Hematopoietic multipotent progenitor cell treated with erythropoietin and hydrocortisone succinate and interleukin-3 and kit ligand, for 17 days (in vitro differentiated cells): ENCODE measurements at regions not wholly inside any gene's neighbourhood (a gene's known extent, or its start where the extent isn't known, plus 50 kb on each side); places are given as distances from the start of the nearest gene placed in this dataset.

ENCODE experiments used
- DNase-seq: peaks from one replicate; pipeline ENCODE4 v3.0.0-alpha.2; 2015; ENCODE audit warnings: low spot score

DNA sequence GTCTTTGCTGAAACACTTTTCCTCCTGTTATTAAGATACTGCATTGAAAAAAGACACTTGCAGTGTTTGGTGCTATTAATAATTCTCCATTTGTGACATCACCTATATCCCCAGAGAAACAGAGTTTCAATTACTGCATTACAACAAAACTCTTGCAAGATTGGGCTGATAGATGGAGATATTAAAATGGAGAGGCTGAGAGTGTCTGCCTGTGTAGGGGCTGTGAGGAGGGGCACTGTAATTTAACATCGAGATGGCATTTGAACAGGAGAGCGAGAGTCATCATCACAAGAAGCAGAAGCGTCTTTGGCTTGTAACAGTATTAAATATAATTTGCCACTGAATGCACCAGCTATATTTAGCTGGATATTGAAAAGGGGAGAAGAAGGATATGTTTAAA, 316.5 kb downstream of the CDH26 start:
- no peak for DNase-seq

DNA sequence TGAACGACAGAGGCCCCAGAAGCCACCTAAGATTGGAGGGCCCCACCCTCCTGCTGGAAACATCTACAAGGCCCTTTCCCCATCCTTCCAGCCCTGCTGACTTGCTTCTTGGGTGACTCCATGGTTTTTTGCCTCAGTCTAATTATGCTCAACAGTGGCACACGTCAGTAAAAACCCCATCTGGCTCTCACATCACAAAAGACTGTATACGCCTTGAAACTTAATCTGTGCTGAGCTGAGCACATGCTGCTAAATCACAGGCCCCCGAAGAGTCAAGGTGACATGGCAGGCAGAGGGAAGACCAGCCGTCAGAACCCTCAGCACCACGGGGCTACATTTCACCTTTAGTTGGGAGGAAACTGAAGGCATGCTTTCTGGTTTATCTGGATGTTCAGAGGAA, 323.1 kb downstream of the CDH26 start:
- no peak for DNase-seq

DNA sequence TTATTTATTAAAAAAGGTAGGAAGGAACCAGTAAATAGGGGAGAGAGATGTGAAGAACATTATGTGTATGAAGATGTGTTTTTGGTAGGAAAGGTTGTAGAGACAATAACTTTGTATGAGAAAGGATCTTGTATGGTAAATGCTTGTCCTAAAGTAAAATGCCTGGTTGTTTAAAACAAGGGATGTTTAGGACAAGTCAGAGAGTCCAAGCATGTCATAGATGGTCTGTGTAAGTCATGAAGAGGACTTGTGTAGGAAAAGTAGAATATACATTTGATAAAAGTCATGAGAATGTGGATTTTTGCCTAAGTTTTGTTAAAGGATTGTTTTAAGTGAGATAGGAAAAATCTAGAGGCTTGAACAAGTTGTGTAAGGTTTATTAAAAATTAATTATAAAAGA, 325.1 kb downstream of the CDH26 start:
- no peak for DNase-seq

DNA sequence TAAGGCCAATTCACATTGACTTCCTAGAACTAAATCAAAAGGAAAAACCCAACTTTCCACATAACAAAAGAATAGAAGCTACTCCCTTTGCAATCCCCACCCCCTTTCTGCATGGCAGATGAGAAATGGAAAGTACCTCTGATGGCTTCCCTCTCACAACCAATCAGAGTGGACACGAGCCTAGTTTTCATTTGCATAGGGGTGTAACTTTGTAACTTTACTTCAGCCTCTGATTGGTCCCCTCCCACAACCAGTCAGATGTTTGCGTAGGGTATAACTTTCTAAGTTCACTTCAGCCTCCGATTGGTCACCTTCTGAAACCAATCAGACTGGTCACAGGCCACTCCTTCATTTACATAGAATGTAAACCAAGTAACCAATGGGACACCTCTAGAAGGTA, 328.5 kb downstream of the CDH26 start:
- DNase-seq = no peak

DNA sequence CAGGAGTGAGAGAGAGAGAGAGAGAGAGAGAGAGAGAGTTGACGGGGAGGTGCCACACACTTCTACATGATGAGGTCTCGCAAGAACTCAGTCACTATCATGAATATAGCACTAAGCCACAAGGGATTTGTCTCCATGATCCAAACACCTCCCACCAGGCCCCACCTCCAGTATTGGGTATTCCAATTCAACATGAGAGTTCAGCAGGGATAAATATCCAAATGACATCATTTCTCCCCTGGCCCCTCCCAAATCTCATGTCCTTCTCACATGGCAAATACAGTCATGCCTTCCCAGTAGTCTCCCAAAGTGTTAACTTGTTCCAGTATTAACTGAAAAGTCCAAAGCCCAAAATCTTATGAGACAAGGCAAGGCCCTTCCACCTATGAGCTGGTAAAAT, 330.7 kb downstream of the CDH26 start:
- DNase-seq = no peak

DNA sequence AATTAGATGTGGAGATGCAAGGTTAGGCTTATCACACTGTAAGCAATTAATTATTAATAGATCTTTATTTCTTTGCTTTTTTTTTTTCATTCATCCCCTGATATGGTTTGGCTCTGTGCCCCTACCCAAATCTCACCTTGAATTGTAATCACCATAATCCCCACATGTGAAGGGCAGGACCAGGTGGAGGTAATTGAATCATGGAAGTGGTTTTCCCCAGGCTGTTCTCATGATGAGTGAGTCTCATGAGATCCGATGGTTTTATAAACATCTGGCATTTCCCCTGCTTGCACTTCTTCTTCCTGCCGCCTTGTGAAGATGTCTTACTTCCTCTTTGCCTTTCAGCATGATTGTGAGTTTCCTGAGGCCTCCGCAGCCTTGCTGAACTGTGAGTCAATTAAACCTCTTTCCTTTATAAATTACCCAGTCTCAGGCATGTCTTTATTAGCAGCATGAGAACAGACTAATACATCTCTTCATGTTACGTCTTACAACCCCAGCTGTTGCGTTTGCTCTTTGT, 333.8 kb downstream of the CDH26 start:
- no peak for DNase-seq

DNA sequence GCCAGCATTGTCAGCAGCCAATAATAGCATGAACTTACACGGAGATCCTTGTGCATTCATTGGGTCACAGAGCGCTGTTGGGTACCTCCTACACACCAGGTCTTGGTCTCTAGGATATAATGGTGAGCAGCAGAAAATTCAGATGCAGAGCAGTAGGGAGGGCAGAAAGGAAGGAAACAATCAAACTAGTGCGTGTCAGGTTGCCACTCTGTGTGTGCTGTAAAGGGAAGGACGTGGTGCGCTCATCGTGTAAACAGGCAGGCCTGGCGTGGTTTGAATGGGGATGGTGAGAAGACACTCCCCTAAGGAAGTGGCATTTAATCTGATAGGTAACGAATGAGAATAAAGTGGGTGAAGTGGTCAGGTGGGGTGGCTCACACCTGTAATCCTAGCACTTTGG, 336.4 kb downstream of the CDH26 start:
- DNase-seq = no peak

DNA sequence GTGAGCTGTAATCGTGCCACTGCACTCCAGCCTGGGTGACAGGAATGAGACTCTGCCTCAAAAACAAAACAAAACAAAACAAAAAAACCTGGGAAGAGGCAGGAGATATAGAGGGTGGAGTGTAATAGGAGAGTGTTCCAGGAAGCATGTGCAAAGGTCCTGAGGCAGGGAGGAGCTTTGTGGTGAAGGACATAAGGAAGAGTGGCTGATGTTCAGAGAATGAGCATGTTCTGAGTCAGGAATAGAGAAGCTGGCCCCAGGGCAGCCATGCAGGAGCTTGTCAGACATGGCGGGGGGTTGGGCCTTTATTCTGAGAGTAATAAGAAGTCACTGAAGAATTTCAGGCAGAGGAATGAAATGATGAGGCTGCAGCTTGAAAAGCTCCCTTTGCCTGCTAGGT, 337.0 kb downstream of the CDH26 start:
- DNase-seq = no peak

DNA sequence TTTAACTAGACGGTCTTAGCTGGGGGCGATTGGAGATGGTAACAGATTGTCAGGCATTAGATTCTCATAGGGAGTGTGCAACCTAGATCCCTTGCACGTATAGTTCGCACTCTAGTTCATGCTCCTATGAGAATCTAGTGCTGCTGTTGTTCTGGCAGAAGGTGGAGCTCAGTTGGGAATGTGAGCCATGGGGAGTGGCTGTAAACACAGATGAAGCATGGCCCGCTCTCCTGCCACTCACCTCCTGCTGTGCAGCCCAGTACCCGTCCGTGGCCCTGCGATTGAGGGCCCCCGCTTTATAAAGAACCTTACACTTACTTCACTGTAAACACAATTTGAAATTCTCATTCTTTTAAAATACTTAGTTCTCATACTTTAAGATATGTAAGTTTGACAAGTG, 339.4 kb downstream of the CDH26 start:
- DNase-seq = no peak

DNA sequence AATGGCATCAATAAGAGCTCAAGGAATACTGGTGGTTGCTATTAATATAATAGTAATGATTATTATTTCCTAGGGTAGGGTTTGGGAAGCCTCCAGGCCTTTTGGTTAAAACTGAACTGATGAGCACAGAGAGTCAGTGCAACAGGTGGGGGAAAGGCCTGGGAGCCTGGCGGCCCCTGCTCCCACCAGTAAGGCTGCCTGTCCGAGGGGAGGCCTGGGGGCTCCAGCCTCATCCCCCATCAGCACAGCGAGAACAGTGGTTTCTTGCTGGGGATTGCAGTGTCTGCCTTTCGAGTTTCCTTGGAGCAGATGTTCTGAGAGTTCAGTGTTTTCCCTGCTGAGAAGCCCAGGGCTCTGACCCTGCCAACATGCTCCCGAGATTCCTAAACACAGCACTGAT, 340.4 kb downstream of the CDH26 start:
- no peak for DNase-seq

DNA sequence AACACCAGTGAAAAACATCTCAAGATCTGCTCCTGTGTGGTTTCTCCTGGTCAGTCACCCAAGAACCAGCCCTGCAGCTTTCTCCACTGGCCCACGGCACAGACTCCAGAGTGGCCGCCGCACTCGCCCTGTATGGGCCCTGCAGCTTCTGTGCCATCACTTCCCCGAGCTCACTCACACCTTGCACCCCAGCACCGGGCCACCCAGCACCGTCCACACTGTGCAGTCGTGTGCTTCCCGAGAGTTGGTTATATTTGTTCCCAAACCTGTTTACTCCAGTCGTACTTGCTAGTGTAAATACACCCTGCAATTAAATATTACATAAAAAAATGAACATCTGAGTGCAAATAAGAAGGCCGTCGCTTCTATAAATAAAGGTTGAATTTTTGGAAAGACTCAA, 341.7 kb downstream of the CDH26 start:
- no peak for DNase-seq

DNA sequence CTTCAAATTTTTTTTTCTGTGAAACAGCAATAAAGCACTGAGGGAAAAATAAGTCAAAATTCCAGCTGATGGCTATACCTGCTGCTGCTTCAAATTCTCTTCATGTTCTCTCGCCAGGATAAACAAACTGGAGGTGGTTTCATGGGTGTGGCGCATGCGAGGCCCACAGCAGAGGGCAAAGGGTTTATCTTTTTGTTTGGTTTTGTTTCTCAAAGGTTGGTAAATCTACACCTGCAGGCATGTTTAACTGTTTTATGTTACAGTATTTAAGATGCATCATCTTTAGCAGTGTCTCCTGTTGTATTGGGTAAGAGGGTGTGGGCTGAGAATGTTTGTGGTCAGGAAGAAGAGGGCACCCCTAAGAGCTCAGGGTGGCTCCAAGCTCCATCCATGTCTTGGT, 342.2 kb downstream of the CDH26 start:
- DNase-seq = no peak

DNA sequence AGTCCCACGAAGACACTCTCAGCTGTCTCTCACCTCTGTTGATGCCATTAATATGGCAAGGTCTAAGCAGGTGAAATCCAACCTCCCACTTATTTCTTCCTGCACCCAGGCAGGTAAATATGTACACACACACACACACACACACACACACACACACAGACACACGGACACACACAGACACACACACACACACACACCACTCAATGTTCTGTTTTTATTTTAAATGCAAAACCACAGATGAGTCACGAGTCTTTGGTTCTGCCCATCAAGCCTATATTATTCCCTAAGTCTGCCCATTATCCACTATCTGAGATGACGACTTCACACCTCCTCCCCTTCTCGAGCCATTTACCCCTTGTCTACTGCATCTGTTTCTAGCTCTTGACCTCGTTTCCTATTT, 344.7 kb downstream of the CDH26 start:
- no peak for DNase-seq

DNA sequence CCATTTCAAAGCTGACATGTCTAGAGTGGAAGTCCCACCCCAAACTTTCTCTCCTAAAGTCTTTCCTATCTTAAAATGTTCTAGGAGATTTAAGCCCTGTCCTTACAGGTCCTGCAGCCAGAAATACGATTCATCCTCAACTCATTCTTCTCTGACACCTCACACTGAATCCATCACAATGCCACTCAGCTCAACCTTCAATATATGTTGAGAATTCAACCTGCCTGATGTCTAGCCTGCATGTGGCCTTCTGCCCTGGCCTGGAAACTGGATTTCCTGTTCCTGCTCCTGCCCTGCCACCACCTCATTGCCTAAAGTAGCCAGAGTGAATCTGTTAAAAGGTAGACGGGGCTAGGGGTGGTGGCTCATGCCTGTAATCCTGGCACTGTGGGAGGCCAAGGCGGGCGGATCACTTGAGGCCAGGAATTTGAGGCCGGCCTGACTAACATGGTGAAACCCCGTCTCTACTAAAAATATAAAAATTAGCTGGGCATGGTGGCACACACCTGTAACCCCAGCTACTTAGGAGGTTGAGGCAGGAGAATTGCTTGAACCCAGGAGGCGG, 345.9 kb downstream of the CDH26 start:
- DNase-seq = no peak

DNA sequence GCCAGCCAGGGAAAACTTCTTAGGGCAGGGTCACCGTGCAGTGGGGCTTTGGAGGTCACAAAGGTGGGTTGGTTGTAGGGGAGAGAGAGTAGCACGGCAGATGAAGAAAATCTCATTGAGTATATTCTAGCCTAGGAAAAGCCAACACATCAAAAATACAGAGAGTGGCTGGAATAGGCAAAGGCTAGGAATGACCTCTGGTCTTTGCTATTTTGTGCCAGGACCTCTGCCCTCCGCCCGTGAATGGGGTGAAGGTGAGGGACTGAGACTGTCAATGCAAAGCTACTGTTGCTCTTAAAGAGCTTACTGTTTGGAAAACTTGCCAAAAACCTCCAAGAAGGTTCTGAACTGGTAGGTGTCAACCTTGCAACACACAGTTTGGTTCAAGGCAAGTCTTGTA, 346.7 kb downstream of the CDH26 start:
- DNase-seq = no peak

DNA sequence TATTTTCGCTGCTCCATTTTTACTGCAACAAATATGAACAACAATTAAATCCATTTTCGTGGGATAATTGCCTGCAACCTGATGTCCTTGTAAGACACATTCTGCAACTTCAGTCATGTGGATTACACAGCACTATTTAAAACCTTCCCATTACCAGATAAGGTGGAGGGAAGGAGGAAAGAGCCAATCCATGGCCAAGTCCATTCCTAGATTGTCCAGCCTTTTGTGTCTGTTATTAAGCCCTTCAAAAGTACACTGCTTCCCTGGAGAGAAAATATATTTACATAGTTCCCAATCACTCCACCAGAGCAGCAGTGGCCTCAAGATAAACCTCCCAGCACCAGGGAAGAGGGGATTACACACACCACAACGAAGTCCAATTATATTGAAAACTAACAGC, 347.9 kb downstream of the CDH26 start:
- no peak for DNase-seq

DNA sequence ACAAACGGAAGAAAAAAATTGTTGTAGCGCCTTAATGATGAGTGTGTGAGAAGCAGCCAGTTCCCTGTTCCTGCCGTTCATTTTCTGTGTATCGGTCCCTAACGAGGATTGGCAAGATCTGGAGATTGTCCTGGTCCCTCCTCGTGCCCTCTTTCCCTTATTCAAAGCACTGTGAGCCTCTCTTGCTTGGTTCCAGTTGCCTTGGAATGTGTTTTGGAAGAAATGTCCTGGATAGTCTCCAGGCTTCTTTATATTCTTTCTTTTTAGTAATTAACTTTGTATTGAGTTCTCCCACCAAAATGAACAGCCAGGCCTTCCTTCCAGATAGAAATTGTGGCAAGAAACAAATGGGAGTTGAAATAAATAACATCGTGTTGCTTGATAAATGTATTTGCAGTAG, 348.3 kb downstream of the CDH26 start:
- DNase-seq = no peak

DNA sequence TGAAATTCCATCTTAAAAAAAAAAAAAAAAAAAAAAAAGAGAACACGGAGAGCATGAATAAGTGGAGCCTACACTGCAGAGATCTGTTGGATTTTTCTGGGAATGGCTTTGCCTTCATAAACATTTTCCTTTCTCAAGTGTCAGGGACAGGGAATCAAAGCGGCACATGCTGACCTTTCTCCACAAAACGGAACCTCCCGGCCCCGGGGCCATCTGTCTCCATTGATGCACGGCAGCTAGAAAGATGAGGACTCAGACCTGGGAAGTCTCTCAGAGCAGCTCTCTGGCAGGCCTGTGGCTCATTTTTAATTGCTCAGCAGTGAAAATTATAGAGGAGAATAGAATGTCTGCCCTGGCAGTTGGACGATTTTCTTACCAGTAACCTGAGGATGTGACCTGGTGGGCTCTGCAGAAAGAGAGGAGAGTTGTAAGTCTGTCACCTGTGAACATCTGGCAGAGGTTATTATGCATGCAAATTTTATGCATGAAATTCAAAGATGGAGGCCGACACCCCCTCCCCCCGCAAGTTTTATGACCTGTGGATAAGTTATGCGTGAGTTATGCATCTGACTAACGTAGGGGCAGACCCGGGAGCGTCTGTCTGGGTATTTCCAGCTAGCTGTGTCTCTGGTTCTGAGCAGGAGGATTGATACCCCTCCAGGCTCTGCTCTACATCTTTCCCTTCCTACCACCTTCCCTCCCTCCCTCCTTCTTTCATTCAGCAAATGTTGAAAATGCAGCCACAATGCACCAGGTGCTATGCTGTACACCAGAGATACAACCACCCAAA, 352.5 kb downstream of the CDH26 start:
- DNase-seq = no peak

DNA sequence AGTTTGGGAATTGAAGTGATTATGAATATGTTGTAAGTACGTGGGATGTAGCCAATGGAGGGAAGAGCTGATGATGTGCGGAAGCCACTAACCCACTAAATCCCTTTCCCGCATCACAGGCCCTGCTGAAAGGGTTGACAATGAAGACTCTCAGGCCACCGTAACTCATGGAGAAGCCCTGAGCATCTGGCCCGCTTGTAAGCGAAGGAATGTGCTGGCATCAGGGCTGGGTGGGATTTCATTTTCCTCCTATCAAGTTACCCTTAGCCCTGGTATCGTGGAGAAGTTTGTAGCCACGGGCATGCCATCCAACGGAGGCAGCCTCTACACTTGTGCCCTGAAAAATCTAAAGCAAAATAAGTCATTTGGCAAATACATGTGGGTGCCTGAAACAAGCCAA, 355.0 kb downstream of the CDH26 start:
- no peak for DNase-seq

DNA sequence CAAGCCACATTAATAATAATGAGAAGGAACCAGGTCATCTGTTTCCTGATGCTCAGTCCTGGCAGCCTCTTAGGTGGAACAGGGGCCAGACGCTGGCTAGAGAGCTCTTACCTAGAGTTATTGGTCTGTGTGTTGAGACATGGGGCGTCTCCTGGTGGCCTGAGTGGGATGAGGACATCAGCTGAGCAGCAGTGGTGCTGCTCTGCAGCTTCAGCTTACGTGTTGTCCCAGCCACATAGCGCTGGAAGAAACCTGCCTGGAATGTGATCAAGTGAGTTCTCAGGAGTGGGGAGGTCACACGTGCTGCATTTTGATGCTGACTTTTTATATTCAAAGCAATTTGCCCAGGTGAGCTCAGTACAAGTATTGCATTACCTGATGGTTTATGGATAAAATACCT, 355.4 kb downstream of the CDH26 start:
- no peak for DNase-seq

DNA sequence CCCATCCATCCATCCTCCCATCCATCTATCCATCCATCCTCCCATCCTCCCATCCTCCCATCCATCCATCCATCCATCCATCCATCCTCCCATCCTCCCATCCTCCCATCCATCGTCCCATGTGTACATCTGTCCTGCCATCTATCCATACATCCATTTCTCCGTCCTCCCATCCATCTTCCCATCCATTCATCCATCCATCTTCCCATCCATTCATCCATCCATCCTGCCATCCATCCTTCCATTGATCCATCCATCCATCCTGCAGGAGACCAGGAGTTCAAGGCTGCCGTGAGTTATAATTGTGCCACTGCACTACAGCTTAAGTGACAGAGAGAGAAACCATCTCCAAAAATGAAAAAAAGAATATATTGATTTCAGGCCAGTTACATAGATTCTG, 356.5 kb downstream of the CDH26 start:
- no peak for DNase-seq

DNA sequence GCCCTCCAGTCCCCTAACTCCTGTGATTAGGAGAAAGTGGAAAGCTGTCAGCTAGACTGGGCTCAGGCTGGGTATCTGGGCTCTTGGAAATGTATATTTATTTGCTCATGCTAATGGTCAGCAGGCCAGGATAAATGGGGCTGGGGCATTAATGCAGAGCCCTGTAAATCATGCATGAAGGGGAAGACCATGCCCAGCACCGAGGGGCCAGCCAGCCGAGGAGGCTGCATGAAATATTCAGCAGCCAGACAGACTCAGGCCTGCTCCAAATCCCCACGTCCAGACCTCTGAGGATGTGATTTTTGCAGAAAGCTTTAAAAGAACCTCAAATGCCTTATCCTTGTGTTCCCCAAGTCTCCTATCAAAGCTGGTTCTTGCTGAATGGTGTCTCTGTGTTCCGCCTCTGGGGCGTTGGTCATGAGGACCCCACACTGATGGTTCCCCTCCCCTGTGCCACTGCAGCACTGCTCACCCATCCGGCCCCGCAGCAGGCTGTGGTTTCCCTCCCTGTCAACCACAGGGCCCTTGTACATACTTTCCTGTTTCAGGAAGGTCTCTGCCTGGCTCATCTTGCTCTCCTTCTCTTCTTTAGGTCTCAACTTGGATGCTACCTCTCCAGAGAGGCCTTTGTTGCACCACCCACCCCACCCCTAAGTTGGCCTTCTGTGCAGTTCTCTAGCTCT, 358.4 kb downstream of the CDH26 start:
- DNase-seq = no peak

DNA sequence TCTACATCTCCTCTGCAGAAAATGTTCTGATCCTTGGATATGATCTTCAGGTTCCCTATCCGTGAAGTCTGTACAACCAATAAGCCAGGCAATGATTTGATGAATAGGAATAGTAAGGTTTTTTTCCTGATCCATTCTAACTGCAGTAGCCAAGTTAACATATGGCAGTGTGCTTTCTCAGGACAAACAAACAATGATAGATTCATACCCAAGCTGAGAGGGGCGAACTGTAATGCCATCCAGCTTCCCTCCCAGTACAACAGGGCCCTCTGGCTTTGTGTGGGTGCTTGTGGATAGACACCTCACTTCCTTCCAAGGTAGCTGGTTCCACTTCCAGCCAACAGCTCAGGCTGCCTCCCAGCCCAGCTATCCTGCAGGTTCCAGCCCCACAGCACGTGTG, 359.2 kb downstream of the CDH26 start:
- DNase-seq = no peak
